ENCODE measurements at regions not wholly inside any gene's neighbourhood (a gene's known extent, or its start where the extent isn't known, plus 50 kb on each side); places are given as distances from the start of the nearest gene placed in this dataset.

- TF ChIP-seq CTCF (conservative IDR thresholded peaks at IDR 0.05): no peak
- H3K4me3 Mint-ChIP-seq: no peak overlapping the region
- H3K9me3 Mint-ChIP-seq: peaks cover 5% of the 10 kb centered on the region
- no peaks in the 10 kb centered on the region for H3K4me1 Mint-ChIP-seq
- no peak overlapping the region for H3K27ac Mint-ChIP-seq (ENCODE audit: unreplicated experiment)
- no peak for DNase-seq (ENCODE audit: low read depth, low spot score)
- H3K36me3 Mint-ChIP-seq (ENCODE audit: low read depth): no peaks in the 10 kb centered on the region
- H3K27me3 Mint-ChIP-seq (ENCODE audit: low read depth): no peaks in the 10 kb centered on the region
Measured at GRCh38 chr14:85106506-85106905, 423.4 kb upstream of the FLRT2 start.

GRCh38 chr14:85112762-85113161 lies 417.2 kb upstream of the FLRT2 start:
- DNase-seq (ENCODE audit: low read depth, low spot score): no peak
- H3K36me3 Mint-ChIP-seq (ENCODE audit: low read depth): peaks cover 5% of the 10 kb centered on the region
- H3K4me3 Mint-ChIP-seq: no peak overlapping the region
- H3K9me3 Mint-ChIP-seq: peaks cover 20% of the 10 kb centered on the region
- no peak for TF ChIP-seq CTCF (conservative IDR thresholded peaks at IDR 0.05)
- no peaks in the 10 kb centered on the region for H3K4me1 Mint-ChIP-seq
- no peaks in the 10 kb centered on the region for H3K27me3 Mint-ChIP-seq (ENCODE audit: low read depth)
- H3K27ac Mint-ChIP-seq (ENCODE audit: unreplicated experiment): no peak overlapping the region

GRCh38 chr14:85115921-85116320 lies 414.0 kb upstream of the FLRT2 start:
- Mint-ChIP-seq H3K27me3 (ENCODE audit: low read depth) (no peaks in the 10 kb centered on the region), H3K27ac (ENCODE audit: unreplicated experiment) (no peak overlapping the region), H3K4me3 (no peak overlapping the region), H3K4me1 (peaks cover 3% of the 10 kb centered on the region), H3K36me3 (ENCODE audit: low read depth) (peaks cover 5% of the 10 kb centered on the region), H3K9me3 (peaks cover 23% of the 10 kb centered on the region)
- TF ChIP-seq CTCF (conservative IDR thresholded peaks at IDR 0.05): no peak
- DNase-seq (ENCODE audit: low read depth, low spot score): no peak

GRCh38 chr14:85118274-85118673 lies 411.7 kb upstream of the FLRT2 start:
- H3K4me1 Mint-ChIP-seq: peaks cover 3% of the 10 kb centered on the region
- no peaks in the 10 kb centered on the region for H3K27me3 Mint-ChIP-seq (ENCODE audit: low read depth)
- TF ChIP-seq CTCF (conservative IDR thresholded peaks at IDR 0.05): no peak
- H3K27ac Mint-ChIP-seq (ENCODE audit: unreplicated experiment): no peak overlapping the region
- H3K36me3 Mint-ChIP-seq (ENCODE audit: low read depth): peaks cover 2% of the 10 kb centered on the region
- no peak overlapping the region for H3K4me3 Mint-ChIP-seq
- no peak for DNase-seq (ENCODE audit: low read depth, low spot score)
- peaks cover 12% of the 10 kb centered on the region for H3K9me3 Mint-ChIP-seq

- Mint-ChIP-seq H3K9me3 (peaks cover 5% of the 10 kb centered on the region), H3K36me3 (ENCODE audit: low read depth) (no peaks in the 10 kb centered on the region), H3K4me1 (peaks cover 3% of the 10 kb centered on the region), H3K27ac (ENCODE audit: unreplicated experiment) (no peak overlapping the region), H3K4me3 (no peak overlapping the region), H3K27me3 (ENCODE audit: low read depth) (no peaks in the 10 kb centered on the region)
- DNase-seq (ENCODE audit: low read depth, low spot score): no peak
- TF ChIP-seq CTCF (conservative IDR thresholded peaks at IDR 0.05): no peak
Measured at GRCh38 chr14:85122690-85123089, 407.3 kb upstream of the FLRT2 start.

- no peak for DNase-seq (ENCODE audit: low read depth, low spot score)
- Mint-ChIP-seq H3K9me3 (peaks cover 5% of the 10 kb centered on the region), H3K27ac (ENCODE audit: unreplicated experiment) (no peak overlapping the region), H3K4me3 (no peak overlapping the region), H3K27me3 (ENCODE audit: low read depth) (no peaks in the 10 kb centered on the region), H3K36me3 (ENCODE audit: low read depth) (no peaks in the 10 kb centered on the region), H3K4me1 (no peaks in the 10 kb centered on the region)
- TF ChIP-seq CTCF (conservative IDR thresholded peaks at IDR 0.05): no peak
Measured at GRCh38 chr14:85123755-85124154, 406.2 kb upstream of the FLRT2 start.
